Fibroblast of lung (primary cell): ENCODE measurements at regions not wholly inside any gene's neighbourhood (a gene's known extent, or its start where the extent isn't known, plus 50 kb on each side); places are given as distances from the start of the nearest gene placed in this dataset.
"Not testable (repeated sequence)": the region's sequence is repeated elsewhere in the genome, so short reads cannot be mapped to it uniquely, and the experiment has no call there.

Source experiments
- EZH2 ChIP-seq: IDR thresholded peaks from 2 replicates; pipeline ENCODE4 v1.5.1; 2012; ENCODE audit warnings: low read length, control low read depth, mild to moderate bottlenecking; ENCODE audit errors: missing control alignments
- TF ChIP-seq, protein P1 (sequence below), 2 donors: IDR thresholded peaks in 1 of 2; conservative IDR thresholded peaks in 1 of 2; 1 replicate in 1 of 2; 2 replicates in 1 of 2; pipeline ENCODE4 v1.5.1; 2011 to 2012; ENCODE audit warnings: low read length in 2 of 2, control low read depth in 1 of 2, inconsistent platforms in 1 of 2, low read depth in 1 of 2, mild to moderate bottlenecking in 1 of 2

DNA sequence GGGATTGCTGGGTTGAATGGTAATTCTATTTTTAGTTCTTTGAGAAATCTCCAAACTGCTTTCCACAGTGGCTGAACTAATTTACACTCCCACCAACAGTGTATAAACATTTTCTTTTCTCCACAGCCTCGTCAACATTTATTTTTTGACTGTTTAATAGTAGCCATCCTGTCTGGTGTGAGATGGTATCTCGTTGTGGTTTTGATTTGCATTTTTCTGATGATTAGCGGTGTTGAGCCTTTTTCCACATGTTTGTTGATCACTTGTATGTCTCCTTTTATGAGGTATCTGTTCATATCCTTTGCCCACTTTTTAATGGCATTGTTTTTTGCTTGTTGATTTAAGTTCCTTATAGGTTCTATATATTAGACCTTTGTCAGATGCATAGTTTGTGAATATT, 85.1 kb upstream of the SMAD3 start:
- TF ChIP-seq, protein P1, sequence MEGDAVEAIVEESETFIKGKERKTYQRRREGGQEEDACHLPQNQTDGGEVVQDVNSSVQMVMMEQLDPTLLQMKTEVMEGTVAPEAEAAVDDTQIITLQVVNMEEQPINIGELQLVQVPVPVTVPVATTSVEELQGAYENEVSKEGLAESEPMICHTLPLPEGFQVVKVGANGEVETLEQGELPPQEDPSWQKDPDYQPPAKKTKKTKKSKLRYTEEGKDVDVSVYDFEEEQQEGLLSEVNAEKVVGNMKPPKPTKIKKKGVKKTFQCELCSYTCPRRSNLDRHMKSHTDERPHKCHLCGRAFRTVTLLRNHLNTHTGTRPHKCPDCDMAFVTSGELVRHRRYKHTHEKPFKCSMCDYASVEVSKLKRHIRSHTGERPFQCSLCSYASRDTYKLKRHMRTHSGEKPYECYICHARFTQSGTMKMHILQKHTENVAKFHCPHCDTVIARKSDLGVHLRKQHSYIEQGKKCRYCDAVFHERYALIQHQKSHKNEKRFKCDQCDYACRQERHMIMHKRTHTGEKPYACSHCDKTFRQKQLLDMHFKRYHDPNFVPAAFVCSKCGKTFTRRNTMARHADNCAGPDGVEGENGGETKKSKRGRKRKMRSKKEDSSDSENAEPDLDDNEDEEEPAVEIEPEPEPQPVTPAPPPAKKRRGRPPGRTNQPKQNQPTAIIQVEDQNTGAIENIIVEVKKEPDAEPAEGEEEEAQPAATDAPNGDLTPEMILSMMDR (conservative IDR thresholded peaks at IDR 0.05 in 1 of 2, IDR thresholded peaks at IDR 0.05 in 1 of 2; ENCODE audit: low read depth in 1 of 2, low read length in 2 of 2), result not testable (repeated sequence)
- TF ChIP-seq EZH2, result not testable (repeated sequence)
